Large intestine (tissue), 3 donors: ENCODE measurements at regions not wholly inside any gene's neighbourhood (a gene's known extent, or its start where the extent isn't known, plus 50 kb on each side); places are given as distances from the start of the nearest gene placed in this dataset.

Source experiments
- DNase-seq, 2 donors: peaks; one replicate each; pipeline versions ENCODE4 v3.0.0 to v3.0.0-alpha.2; 2013
- H3K27ac ChIP-seq: one replicate; pipeline ENCODE4 v1.5.1; 2013; ENCODE audit warnings: low read length
- H3K27me3 ChIP-seq: 2 replicates; pipeline ENCODE4 v1.6.1; 2013; ENCODE audit warnings: low read length; ENCODE audit not compliant: control insufficient read depth, insufficient read depth
- H3K36me3 ChIP-seq: 2 replicates; pipeline ENCODE4 v1.6.1; 2013; ENCODE audit warnings: low read length; ENCODE audit not compliant: control insufficient read depth, insufficient read depth
- H3K4me1 ChIP-seq: one replicate; pipeline ENCODE4 v1.6.1; 2013; ENCODE audit warnings: low read length; ENCODE audit not compliant: control insufficient read depth, insufficient read depth
- H3K4me3 ChIP-seq: one replicate; pipeline ENCODE4 v1.5.1; 2013; ENCODE audit warnings: low read length
- H3K9me3 ChIP-seq: one replicate; pipeline ENCODE4 v1.6.1; 2013; ENCODE audit warnings: mild to moderate bottlenecking, low read depth, low read length, moderate library complexity; ENCODE audit not compliant: control insufficient read depth
- WGBS: methylation state at CpG from one replicate; pipeline ENCODE4 v1.1.5; 2013; ENCODE audit warnings: low lambda C conversion rate; ENCODE audit not compliant: insufficient coverage; 5-methylcytosine and 5-hydroxymethylcytosine counted together

GRCh38 chr5:117487556-117487955 lies 912.9 kb upstream of the SEMA6A start:
- peaks cover 5% of the 10 kb centered on the region for H3K4me1 ChIP-seq
- H3K36me3 ChIP-seq, result no peaks in the 10 kb centered on the region
- WGBS, result no CpG with 5 or more reads among the region's 4 CpGs
- no peak overlapping the region for H3K27ac ChIP-seq
- no peaks in the 10 kb centered on the region for H3K27me3 ChIP-seq
- no peaks in the 10 kb centered on the region for H3K9me3 ChIP-seq
- DNase-seq, result no peak
- no peak overlapping the region for H3K4me3 ChIP-seq

GRCh38 chr5:117486879-117487391 lies 912.3 kb upstream of the SEMA6A start:
- H3K27me3 ChIP-seq, result no peaks in the 10 kb centered on the region
- peaks cover 5% of the 10 kb centered on the region for H3K4me1 ChIP-seq
- peak; percentile 7 to 30 for DNase-seq
- no peaks in the 10 kb centered on the region for H3K36me3 ChIP-seq
- no peak overlapping the region for H3K4me3 ChIP-seq
- H3K27ac ChIP-seq, result no peak overlapping the region
- H3K9me3 ChIP-seq, result no peaks in the 10 kb centered on the region

- Histone ChIP-seq H3K27me3 (no peaks in the 10 kb centered on the region), H3K4me3 (no peak overlapping the region), H3K27ac (no peak overlapping the region), H3K9me3 (no peaks in the 10 kb centered on the region), H3K4me1 (peaks cover 5% of the 10 kb centered on the region), H3K36me3 (no peaks in the 10 kb centered on the region)
- DNase-seq, result no peak
Observed at GRCh38 chr5:117486261-117486660, 911.6 kb upstream of the SEMA6A start.

- no peaks in the 10 kb centered on the region for H3K9me3 ChIP-seq
- no peaks in the 10 kb centered on the region for H3K4me1 ChIP-seq
- H3K4me3 ChIP-seq, result no peak overlapping the region
- H3K27ac ChIP-seq, result no peak overlapping the region
- H3K27me3 ChIP-seq, result no peaks in the 10 kb centered on the region
- DNase-seq, result peak; percentile 51 to 85
- H3K36me3 ChIP-seq, result no peaks in the 10 kb centered on the region
- WGBS, result 48% methylated on average over 2 of the region's 2 CpGs
Observed at GRCh38 chr5:117475919-117476318, 901.3 kb upstream of the SEMA6A start.

GRCh38 chr5:117473165-117473564 lies 898.5 kb upstream of the SEMA6A start:
- Histone ChIP-seq H3K27me3 (no peaks in the 10 kb centered on the region), H3K27ac (no peak overlapping the region), H3K9me3 (no peaks in the 10 kb centered on the region), H3K4me1 (no peaks in the 10 kb centered on the region), H3K36me3 (no peaks in the 10 kb centered on the region), H3K4me3 (no peak overlapping the region)
- WGBS, result 94% methylated on average over 2 of the region's 4 CpGs
- DNase-seq, result no peak

GRCh38 chr5:117463881-117464570 lies 889.4 kb upstream of the SEMA6A start:
- no peak for DNase-seq
- WGBS, result no CpG with 5 or more reads among the region's 3 CpGs
- Histone ChIP-seq H3K27me3 (no peaks in the 10 kb centered on the region), H3K27ac (no peak overlapping the region), H3K9me3 (no peaks in the 10 kb centered on the region), H3K36me3 (no peaks in the 10 kb centered on the region), H3K4me1 (no peaks in the 10 kb centered on the region), H3K4me3 (no peak overlapping the region)

GRCh38 chr5:117461966-117462365 lies 887.3 kb upstream of the SEMA6A start:
- Histone ChIP-seq H3K27ac (no peak overlapping the region), H3K27me3 (no peaks in the 10 kb centered on the region), H3K4me3 (no peak overlapping the region), H3K4me1 (no peaks in the 10 kb centered on the region), H3K36me3 (no peaks in the 10 kb centered on the region), H3K9me3 (no peaks in the 10 kb centered on the region)
- 91% methylated on average over 2 of the region's 2 CpGs for WGBS
- DNase-seq, result no peak

GRCh38 chr5:117461403-117461802 lies 886.8 kb upstream of the SEMA6A start:
- WGBS, result no CpG with 5 or more reads among the region's 1 CpG
- Histone ChIP-seq H3K9me3 (no peaks in the 10 kb centered on the region), H3K36me3 (no peaks in the 10 kb centered on the region), H3K27ac (no peak overlapping the region), H3K4me3 (no peak overlapping the region), H3K4me1 (no peaks in the 10 kb centered on the region), H3K27me3 (no peaks in the 10 kb centered on the region)
- no peak for DNase-seq

- Histone ChIP-seq H3K27ac (no peak overlapping the region), H3K4me1 (no peaks in the 10 kb centered on the region), H3K27me3 (no peaks in the 10 kb centered on the region), H3K4me3 (no peak overlapping the region), H3K9me3 (no peaks in the 10 kb centered on the region), H3K36me3 (no peaks in the 10 kb centered on the region)
- WGBS, result 100% methylated on average over 1 of the region's 1 CpG
- no peak for DNase-seq
Observed at GRCh38 chr5:117457656-117458055, 883.0 kb upstream of the SEMA6A start.

- H3K27ac ChIP-seq, result no peak overlapping the region
- no peaks in the 10 kb centered on the region for H3K9me3 ChIP-seq
- H3K36me3 ChIP-seq, result no peaks in the 10 kb centered on the region
- H3K4me3 ChIP-seq, result no peak overlapping the region
- WGBS, result 75% methylated on average over 3 of the region's 4 CpGs
- no peaks in the 10 kb centered on the region for H3K27me3 ChIP-seq
- no peaks in the 10 kb centered on the region for H3K4me1 ChIP-seq
- no peak for DNase-seq
Observed at GRCh38 chr5:117456866-117457470, 882.3 kb upstream of the SEMA6A start.
